DND-41 (cell line): ENCODE measurements at regions not wholly inside any gene's neighbourhood (a gene's known extent, or its start where the extent isn't known, plus 50 kb on each side); places are given as distances from the start of the nearest gene placed in this dataset.
A peak's percentile ranks its signal among the peaks of the same experiment; 100 is the strongest.

Experiments used
- ATAC-seq: fragments of 200-7000 bp; cut with Tn5 transposase; 3 replicates; pipeline ENCODE4 v1.9.1; 2021; ENCODE audit warnings: low read depth; ENCODE audit not compliant: insufficient read depth
- DNase-seq: peaks from one replicate; pipeline ENCODE4 v3.0.0-alpha.2; 2020
- H2AFZ ChIP-seq: 2 replicates; pipeline ENCODE4 v1.6.0; 2012; ENCODE audit warnings: low read depth, low read length
- H3K27ac ChIP-seq: 2 replicates; pipeline ENCODE4 v1.5.1; 2012; ENCODE audit warnings: low read length, inconsistent platforms
- H3K27me3 ChIP-seq: fragments of 200-600 bp; sonication (generic); 2 replicates; pipeline ENCODE4 v1.6.0; 2012; ENCODE audit warnings: low read length, mild to moderate bottlenecking, inconsistent platforms; ENCODE audit not compliant: insufficient read depth, poor library complexity
- H3K36me3 ChIP-seq: 2 replicates; pipeline ENCODE4 v1.5.1; 2012; ENCODE audit warnings: low read length, inconsistent platforms; ENCODE audit not compliant: insufficient read depth
- H3K4me1 ChIP-seq: 2 replicates; pipeline ENCODE4 v1.5.1; 2012; ENCODE audit warnings: mild to moderate bottlenecking, low read length; ENCODE audit not compliant: insufficient read depth
- H3K4me2 ChIP-seq: 2 replicates; pipeline ENCODE4 v1.6.0; 2012; ENCODE audit warnings: mild to moderate bottlenecking, moderate library complexity, low read length, inconsistent platforms; ENCODE audit not compliant: insufficient read depth
- H3K4me3 ChIP-seq, 2 experiments: fragments of 200-600 bp in 1 of 2; shearing (Covaris generic) in 1 of 2; 2 replicates each; pipeline ENCODE4 v1.5.1; 2012 to 2016; ENCODE audit warnings: inconsistent platforms in 2 of 2, low read length in 2 of 2, mild to moderate bottlenecking in 2 of 2, low read depth in 1 of 2, moderate library complexity in 1 of 2
- H3K79me2 ChIP-seq: 2 replicates; pipeline ENCODE4 v1.6.0; 2012; ENCODE audit warnings: low read length, inconsistent platforms; ENCODE audit not compliant: insufficient read depth
- H3K9ac ChIP-seq: 2 replicates; pipeline ENCODE4 v1.6.0; 2012; ENCODE audit warnings: low read depth, mild to moderate bottlenecking, inconsistent platforms, low read length, moderate library complexity
- H3K9me3 ChIP-seq: 2 replicates; pipeline ENCODE4 v1.5.1; 2012; ENCODE audit warnings: low read length, moderate library complexity, mild to moderate bottlenecking, inconsistent platforms; ENCODE audit not compliant: insufficient read depth, severe bottlenecking
- H4K20me1 ChIP-seq: 2 replicates; pipeline ENCODE4 v1.6.0; 2012; ENCODE audit warnings: low read length; ENCODE audit not compliant: insufficient read depth
- EZH2 ChIP-seq: IDR thresholded peaks from 3 replicates; pipeline ENCODE4 v1.6.1; 2012; ENCODE audit warnings: borderline replicate concordance, low read depth, mild to moderate bottlenecking, moderate library complexity, low read length, inconsistent platforms; ENCODE audit not compliant: severe bottlenecking
- TF ChIP-seq, protein P1 (sequence below): IDR thresholded peaks from 2 replicates; pipeline ENCODE4 v1.5.1; 2012; ENCODE audit warnings: borderline replicate concordance, low read length, moderate library complexity, mild to moderate bottlenecking; ENCODE audit not compliant: poor library complexity, severe bottlenecking; ENCODE audit errors: extremely low read depth

DNA sequence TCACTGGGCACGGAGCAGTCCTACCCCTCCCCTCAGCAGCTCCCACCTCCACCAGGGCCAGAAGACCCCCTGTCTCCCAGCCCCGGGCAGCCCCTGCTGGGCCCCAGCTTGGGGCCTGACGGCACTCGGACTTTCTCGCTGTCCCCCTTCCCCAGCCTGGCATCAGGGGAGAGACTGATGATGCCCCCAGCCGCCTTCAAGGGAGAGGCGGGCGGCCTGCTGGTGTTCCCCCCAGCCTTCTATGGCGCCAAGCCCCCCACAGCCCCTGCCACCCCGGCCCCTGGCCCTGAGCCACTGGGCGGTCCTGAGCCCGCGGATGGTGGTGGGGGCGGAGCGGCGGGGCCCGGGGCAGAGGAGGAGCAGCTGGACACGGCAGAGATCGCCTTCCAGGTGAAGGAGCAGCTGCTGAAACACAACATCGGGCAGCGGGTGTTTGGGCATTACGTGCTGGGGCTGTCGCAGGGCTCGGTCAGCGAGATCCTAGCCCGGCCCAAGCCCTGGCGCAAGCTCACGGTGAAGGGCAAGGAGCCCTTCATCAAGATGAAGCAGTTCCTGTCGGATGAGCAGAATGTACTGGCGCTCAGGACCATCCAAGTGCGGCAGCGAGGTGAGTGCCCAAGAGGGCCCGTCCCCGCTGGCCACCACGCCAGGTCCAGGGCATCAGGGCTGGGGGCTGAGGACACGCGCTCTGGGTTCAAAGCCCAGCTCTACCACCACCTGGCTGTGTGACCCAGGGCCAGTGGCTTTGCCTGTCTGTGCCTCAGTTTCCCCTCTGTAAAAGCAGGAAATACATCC lies 58.6 kb downstream of the PHETA1 start:
- no peak for DNase-seq
- H3K4me3 ChIP-seq = no peak overlapping the region

DNA sequence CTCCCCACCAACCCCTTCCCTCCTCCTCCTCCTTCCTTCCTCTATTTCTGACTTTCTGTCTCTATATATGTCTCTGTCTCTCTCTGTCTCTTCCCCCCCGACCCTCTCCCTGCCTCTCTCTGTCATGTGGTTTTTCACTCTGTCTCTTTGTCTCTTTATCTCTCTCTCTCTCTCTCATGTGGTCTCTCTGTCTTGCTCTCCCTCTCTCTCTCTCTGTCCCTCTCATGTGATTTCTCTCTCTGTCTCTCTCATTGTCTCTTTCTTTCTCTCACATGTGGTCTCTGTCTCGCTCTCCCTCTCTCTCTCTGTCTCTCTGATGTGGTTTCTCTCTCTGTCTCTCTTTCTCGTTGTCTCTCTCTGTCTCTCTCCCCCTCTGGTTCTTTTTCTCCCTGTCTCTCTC lies 59.3 kb downstream of the PHETA1 start:
- H3K27me3 ChIP-seq = no peaks in the 10 kb centered on the region
- no peaks in the 10 kb centered on the region for H4K20me1 ChIP-seq
- H2AFZ ChIP-seq = no peak overlapping the region
- H3K4me1 ChIP-seq = no peaks in the 10 kb centered on the region
- no peak overlapping the region for H3K4me2 ChIP-seq
- peaks cover 16% of the 10 kb centered on the region for H3K9me3 ChIP-seq
- H3K79me2 ChIP-seq = no peaks in the 10 kb centered on the region
- no peak overlapping the region for H3K27ac ChIP-seq
- no peak overlapping the region for H3K9ac ChIP-seq
- ATAC-seq (peak; percentile 63), DNase-seq (peak; percentile 34)
- no peaks in the 10 kb centered on the region for H3K36me3 ChIP-seq
- TF ChIP-seq, protein P1, sequence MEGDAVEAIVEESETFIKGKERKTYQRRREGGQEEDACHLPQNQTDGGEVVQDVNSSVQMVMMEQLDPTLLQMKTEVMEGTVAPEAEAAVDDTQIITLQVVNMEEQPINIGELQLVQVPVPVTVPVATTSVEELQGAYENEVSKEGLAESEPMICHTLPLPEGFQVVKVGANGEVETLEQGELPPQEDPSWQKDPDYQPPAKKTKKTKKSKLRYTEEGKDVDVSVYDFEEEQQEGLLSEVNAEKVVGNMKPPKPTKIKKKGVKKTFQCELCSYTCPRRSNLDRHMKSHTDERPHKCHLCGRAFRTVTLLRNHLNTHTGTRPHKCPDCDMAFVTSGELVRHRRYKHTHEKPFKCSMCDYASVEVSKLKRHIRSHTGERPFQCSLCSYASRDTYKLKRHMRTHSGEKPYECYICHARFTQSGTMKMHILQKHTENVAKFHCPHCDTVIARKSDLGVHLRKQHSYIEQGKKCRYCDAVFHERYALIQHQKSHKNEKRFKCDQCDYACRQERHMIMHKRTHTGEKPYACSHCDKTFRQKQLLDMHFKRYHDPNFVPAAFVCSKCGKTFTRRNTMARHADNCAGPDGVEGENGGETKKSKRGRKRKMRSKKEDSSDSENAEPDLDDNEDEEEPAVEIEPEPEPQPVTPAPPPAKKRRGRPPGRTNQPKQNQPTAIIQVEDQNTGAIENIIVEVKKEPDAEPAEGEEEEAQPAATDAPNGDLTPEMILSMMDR = no peak
- TF ChIP-seq EZH2 = no peak
- no peak overlapping the region for H3K4me3 ChIP-seq

More for the DNA sequence above, 58.6 kb downstream of the PHETA1 start:
- H3K4me2 ChIP-seq = no peak overlapping the region
- no peaks in the 10 kb centered on the region for H3K4me1 ChIP-seq
- no peak overlapping the region for H3K9ac ChIP-seq
- TF ChIP-seq, protein P1 = no peak
- TF ChIP-seq EZH2 = no peak
- H3K9me3 ChIP-seq = peaks cover 10% of the 10 kb centered on the region
- no peaks in the 10 kb centered on the region for H3K79me2 ChIP-seq
- H3K36me3 ChIP-seq = no peaks in the 10 kb centered on the region
- no peak overlapping the region for H3K27ac ChIP-seq
- no peak for ATAC-seq
- no peaks in the 10 kb centered on the region for H4K20me1 ChIP-seq
- H3K27me3 ChIP-seq = no peaks in the 10 kb centered on the region
- H2AFZ ChIP-seq = no peak overlapping the region

DNA sequence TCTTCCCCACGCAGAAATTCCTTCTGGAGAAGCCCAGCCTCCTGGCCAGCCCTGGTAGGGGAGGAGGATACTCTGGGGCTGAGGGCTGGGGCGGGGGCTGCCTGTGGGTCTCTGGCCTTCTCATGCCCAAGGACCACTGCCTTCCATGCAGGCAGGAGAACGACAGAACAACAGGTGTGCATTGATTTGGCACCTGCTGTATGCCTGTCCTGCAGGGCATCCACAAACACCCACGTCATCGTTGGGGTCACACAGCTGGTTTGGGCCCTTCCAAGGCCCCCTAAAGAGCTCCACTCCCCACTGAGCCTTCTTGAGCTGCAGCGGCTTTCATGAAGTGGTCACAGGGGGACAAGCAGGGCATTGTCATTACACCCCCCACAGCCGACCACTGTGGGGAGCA lies 60.4 kb downstream of the PHETA1 start:
- Histone ChIP-seq H3K27me3 (no peaks in the 10 kb centered on the region), H3K4me1 (no peaks in the 10 kb centered on the region), H3K27ac (no peak overlapping the region), H3K4me3 (no peak overlapping the region), H3K79me2 (no peaks in the 10 kb centered on the region), H3K9ac (no peak overlapping the region), H3K9me3 (peaks cover 25% of the 10 kb centered on the region), H2AFZ (no peak overlapping the region), H4K20me1 (no peaks in the 10 kb centered on the region), H3K36me3 (no peaks in the 10 kb centered on the region), H3K4me2 (no peak overlapping the region)
- ATAC-seq (no peak), DNase-seq (no peak)
- no peak for TF ChIP-seq EZH2
- TF ChIP-seq, protein P1 = no peak
